ENCODE measurements at regions not wholly inside any gene's neighbourhood (a gene's known extent, or its start where the extent isn't known, plus 50 kb on each side); places are given as distances from the start of the nearest gene placed in this dataset.

GRCh38 chr13:112218416-112218815 lies 151.5 kb downstream of the SOX1 start:
- H3K9me3 Mint-ChIP-seq, result no peaks in the 10 kb centered on the region
- ChIA-PET POLR2A (no interaction called here), CTCF (no interaction called here)
- H3K4me1 Mint-ChIP-seq (ENCODE audit: low read depth), result no peaks in the 10 kb centered on the region
- no peaks in the 10 kb centered on the region for H3K36me3 ChIP-seq (ENCODE audit: insufficient read depth, low read length)
- no peak overlapping the region for H3K27ac Mint-ChIP-seq
- no peak overlapping the region for H3K27ac ChIP-seq (ENCODE audit: low read depth in 1 of 2, low read length in 2 of 2)
- H3K4me3 Mint-ChIP-seq, result no peak overlapping the region
- intact Hi-C loops (cut with DNase I, micrococcal nuclease), result no loop called here
- ATAC-seq (ENCODE audit: poor library complexity) (no peak), DNase-seq (no peak)
- H3K4me3 ChIP-seq (ENCODE audit: low read length), result no peak overlapping the region
- no peak for TF ChIP-seq CTCF (IDR thresholded peaks at IDR 0.05)
- no peaks in the 10 kb centered on the region for H3K4me1 ChIP-seq (ENCODE audit: insufficient read depth, low read length)
- no peaks in the 10 kb centered on the region for H3K27me3 Mint-ChIP-seq
- H3K36me3 Mint-ChIP-seq (ENCODE audit: low read depth), result no peaks in the 10 kb centered on the region
- H3K9me3 ChIP-seq (ENCODE audit: control insufficient read depth in 1 of 2, insufficient read depth in 1 of 2, low read length in 2 of 2), result peaks cover 0 to 15% of the 10 kb centered on the region in 2 experiments
- H3K27me3 ChIP-seq (ENCODE audit: control insufficient read depth in 1 of 2, insufficient read depth in 2 of 2, low read length in 2 of 2), result peaks cover 0 to under 1% of the 10 kb centered on the region in 2 experiments

- CTCF ChIA-PET, result no interaction called here
- ATAC-seq (ENCODE audit: poor library complexity), result no peak
- H3K4me1 Mint-ChIP-seq (ENCODE audit: low read depth), result no peaks in the 10 kb centered on the region
- no peak overlapping the region for H3K27ac Mint-ChIP-seq
- H3K27me3 Mint-ChIP-seq, result no peaks in the 10 kb centered on the region
- no peaks in the 10 kb centered on the region for H3K4me1 ChIP-seq (ENCODE audit: insufficient read depth, low read length)
- H3K36me3 Mint-ChIP-seq (ENCODE audit: low read depth), result no peaks in the 10 kb centered on the region
- H3K27me3 ChIP-seq (ENCODE audit: control insufficient read depth in 1 of 2, insufficient read depth in 2 of 2, low read length in 2 of 2), result no peaks in the 10 kb centered on the region
- H3K9me3 ChIP-seq (ENCODE audit: control insufficient read depth in 1 of 2, insufficient read depth in 1 of 2, low read length in 2 of 2), result peaks cover 0 to 8% of the 10 kb centered on the region in 2 experiments
- intact Hi-C loops (cut with DNase I, micrococcal nuclease), result no loop called here
- H3K4me3 ChIP-seq (ENCODE audit: low read length), result no peak overlapping the region
- no peak overlapping the region for H3K27ac ChIP-seq (ENCODE audit: low read depth in 1 of 2, low read length in 2 of 2)
- no peak for DNase-seq
- H3K36me3 ChIP-seq (ENCODE audit: insufficient read depth, low read length), result no peaks in the 10 kb centered on the region
- no peak for TF ChIP-seq CTCF (IDR thresholded peaks at IDR 0.05)
- H3K4me3 Mint-ChIP-seq, result no peak overlapping the region
- no peaks in the 10 kb centered on the region for H3K9me3 Mint-ChIP-seq
- POLR2A ChIA-PET, result no interaction called here
Measured at GRCh38 chr13:112219740-112220139, 152.8 kb downstream of the SOX1 start.

- no peak for DNase-seq
- intact Hi-C loops (cut with DNase I, micrococcal nuclease), result no loop called here
Measured at GRCh38 chr13:112220296-112220875, 153.4 kb downstream of the SOX1 start.

More at GRCh38 chr13:112220296-112220875, 153.4 kb downstream of the SOX1 start:
- Mint-ChIP-seq H3K9me3 (no peaks in the 10 kb centered on the region), H3K36me3 (ENCODE audit: low read depth) (no peaks in the 10 kb centered on the region), H3K4me3 (no peak overlapping the region), H3K27me3 (no peaks in the 10 kb centered on the region), H3K27ac (no peak overlapping the region), H3K4me1 (ENCODE audit: low read depth) (no peaks in the 10 kb centered on the region)
- H3K27me3 ChIP-seq (ENCODE audit: control insufficient read depth in 1 of 2, insufficient read depth in 2 of 2, low read length in 2 of 2), result no peaks in the 10 kb centered on the region
- no peak overlapping the region for H3K27ac ChIP-seq (ENCODE audit: low read depth in 1 of 2, low read length in 2 of 2)
- ChIA-PET CTCF (no interaction called here), POLR2A (no interaction called here)
- no peaks in the 10 kb centered on the region for H3K36me3 ChIP-seq (ENCODE audit: insufficient read depth, low read length)
- H3K4me1 ChIP-seq (ENCODE audit: insufficient read depth, low read length), result no peaks in the 10 kb centered on the region
- no peak for ATAC-seq (ENCODE audit: poor library complexity)
- H3K9me3 ChIP-seq (ENCODE audit: control insufficient read depth in 1 of 2, insufficient read depth in 1 of 2, low read length in 2 of 2), result peaks cover 0 to 8% of the 10 kb centered on the region in 2 experiments
- H3K4me3 ChIP-seq (ENCODE audit: low read length), result no peak overlapping the region
- TF ChIP-seq CTCF (IDR thresholded peaks at IDR 0.05), result no peak

Measured in CD4-positive, alpha-beta T cell (primary cell).